ENCODE measurements at regions not wholly inside any gene's neighbourhood (a gene's known extent, or its start where the extent isn't known, plus 50 kb on each side); places are given as distances from the start of the nearest gene placed in this dataset.

GRCh38 chr1:72704841-72705477 is 422.6 kb upstream of the NEGR1 start:
- no peak for DNase-seq (ENCODE audit: extremely low spot score)
- TF ChIP-seq CTCF (IDR thresholded peaks at IDR 0.05; ENCODE audit: control extremely low read depth, extremely low read depth, low read depth, missing control alignments): no peak
- ChIA-PET POLR2A (no interaction called here), CTCF (interaction anchor here (1.6 kb wide), 2 partner anchors 10 to 26 kb away, joined by 3 to 4 read pairs; no protein-coding TSS in a partner anchor)

GRCh38 chr1:72697410-72697809 is 415.1 kb upstream of the NEGR1 start:
- POLR2A ChIA-PET: no interaction called here
- no peak for DNase-seq (ENCODE audit: extremely low spot score)
- CTCF ChIA-PET: interaction anchor here (1.4 kb wide), 1 partner anchor 9 kb away, joined by 4 read pairs; no protein-coding TSS in a partner anchor
- TF ChIP-seq CTCF (IDR thresholded peaks at IDR 0.05; ENCODE audit: control extremely low read depth, extremely low read depth, low read depth, missing control alignments): no peak

- ChIA-PET POLR2A (no interaction called here), CTCF (interaction anchor here (1.4 to 1.6 kb wide), 3 partner anchors 10 to 22 kb away, joined by 3 to 4 read pairs (median 4); no protein-coding TSS in a partner anchor)
- no peak for TF ChIP-seq CTCF (IDR thresholded peaks at IDR 0.05; ENCODE audit: control extremely low read depth, extremely low read depth, low read depth, missing control alignments)
- DNase-seq (ENCODE audit: extremely low spot score): no peak
These were observed 411.6 kb upstream of the NEGR1 start for GRCh38 chr1:72693899-72694298.

GRCh38 chr1:72693376-72693775 is 411.0 kb upstream of the NEGR1 start:
- no peak for DNase-seq (ENCODE audit: extremely low spot score)
- POLR2A ChIA-PET: no interaction called here
- no peak for TF ChIP-seq CTCF (IDR thresholded peaks at IDR 0.05; ENCODE audit: control extremely low read depth, extremely low read depth, low read depth, missing control alignments)
- CTCF ChIA-PET: interaction anchor here (1.5 to 1.6 kb wide), 2 partner anchors 10 to 21 kb away, joined by 3 to 4 read pairs; no protein-coding TSS in a partner anchor

- CTCF ChIA-PET: interaction anchor here (1.0 kb wide), 1 partner anchor 13 kb away, joined by 3 read pairs; no protein-coding TSS in a partner anchor
- no peak for DNase-seq (ENCODE audit: extremely low spot score)
These were observed 408.5 kb upstream of the NEGR1 start for GRCh38 chr1:72690871-72691270.

GRCh38 chr1:72678683-72679082 is 396.3 kb upstream of the NEGR1 start:
- ChIA-PET CTCF (no interaction called here), POLR2A (no interaction called here)
- DNase-seq (ENCODE audit: extremely low spot score): no peak
- TF ChIP-seq CTCF (IDR thresholded peaks at IDR 0.05; ENCODE audit: control extremely low read depth, extremely low read depth, low read depth, missing control alignments): no peak

More at GRCh38 chr1:72690871-72691270, 408.5 kb upstream of the NEGR1 start:
- no peak for TF ChIP-seq CTCF (IDR thresholded peaks at IDR 0.05; ENCODE audit: control extremely low read depth, extremely low read depth, low read depth, missing control alignments)
- POLR2A ChIA-PET: no interaction called here

Measured in GM10248 (cell line).